ENCODE measurements at regions not wholly inside any gene's neighbourhood (a gene's known extent, or its start where the extent isn't known, plus 50 kb on each side); places are given as distances from the start of the nearest gene placed in this dataset.

DNA sequence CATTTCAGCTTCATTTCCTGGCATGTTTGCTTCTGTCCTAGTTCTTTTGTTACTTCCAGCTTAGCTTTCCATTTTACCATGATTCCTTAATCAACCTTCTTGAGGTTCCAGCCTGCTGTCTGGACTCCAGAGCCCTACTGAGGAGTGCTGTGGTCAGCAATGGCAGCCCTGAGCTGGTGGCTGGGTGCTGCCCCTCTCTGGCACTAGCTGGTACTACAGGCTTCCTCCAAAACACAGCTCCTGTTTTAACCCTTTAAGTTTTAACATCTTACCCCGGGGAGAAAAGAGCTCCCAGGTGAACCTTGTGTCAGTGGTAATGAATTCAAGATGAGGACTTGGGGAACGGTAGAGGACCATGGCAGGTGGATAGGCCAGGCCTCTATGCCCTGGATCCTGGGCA, 395.5 kb downstream of the TMEM114 start:
- H3K4me3 ChIP-seq, result no peak overlapping the region
- H3K4me1 ChIP-seq, result no peaks in the 10 kb centered on the region
- TF ChIP-seq, protein P1, sequence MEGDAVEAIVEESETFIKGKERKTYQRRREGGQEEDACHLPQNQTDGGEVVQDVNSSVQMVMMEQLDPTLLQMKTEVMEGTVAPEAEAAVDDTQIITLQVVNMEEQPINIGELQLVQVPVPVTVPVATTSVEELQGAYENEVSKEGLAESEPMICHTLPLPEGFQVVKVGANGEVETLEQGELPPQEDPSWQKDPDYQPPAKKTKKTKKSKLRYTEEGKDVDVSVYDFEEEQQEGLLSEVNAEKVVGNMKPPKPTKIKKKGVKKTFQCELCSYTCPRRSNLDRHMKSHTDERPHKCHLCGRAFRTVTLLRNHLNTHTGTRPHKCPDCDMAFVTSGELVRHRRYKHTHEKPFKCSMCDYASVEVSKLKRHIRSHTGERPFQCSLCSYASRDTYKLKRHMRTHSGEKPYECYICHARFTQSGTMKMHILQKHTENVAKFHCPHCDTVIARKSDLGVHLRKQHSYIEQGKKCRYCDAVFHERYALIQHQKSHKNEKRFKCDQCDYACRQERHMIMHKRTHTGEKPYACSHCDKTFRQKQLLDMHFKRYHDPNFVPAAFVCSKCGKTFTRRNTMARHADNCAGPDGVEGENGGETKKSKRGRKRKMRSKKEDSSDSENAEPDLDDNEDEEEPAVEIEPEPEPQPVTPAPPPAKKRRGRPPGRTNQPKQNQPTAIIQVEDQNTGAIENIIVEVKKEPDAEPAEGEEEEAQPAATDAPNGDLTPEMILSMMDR (IDR thresholded peaks at IDR 0.05), result no peak
- DNase-seq, result no peak
- no peaks in the 10 kb centered on the region for H3K9me3 ChIP-seq
- no peaks in the 10 kb centered on the region for H3K36me3 ChIP-seq
- H3K27ac ChIP-seq, result no peak overlapping the region
- intact Hi-C loops (cut with DNase I; ENCODE audit: low total_unique reads), result no loop called here
- no peaks in the 10 kb centered on the region for H3K27me3 ChIP-seq

DNA sequence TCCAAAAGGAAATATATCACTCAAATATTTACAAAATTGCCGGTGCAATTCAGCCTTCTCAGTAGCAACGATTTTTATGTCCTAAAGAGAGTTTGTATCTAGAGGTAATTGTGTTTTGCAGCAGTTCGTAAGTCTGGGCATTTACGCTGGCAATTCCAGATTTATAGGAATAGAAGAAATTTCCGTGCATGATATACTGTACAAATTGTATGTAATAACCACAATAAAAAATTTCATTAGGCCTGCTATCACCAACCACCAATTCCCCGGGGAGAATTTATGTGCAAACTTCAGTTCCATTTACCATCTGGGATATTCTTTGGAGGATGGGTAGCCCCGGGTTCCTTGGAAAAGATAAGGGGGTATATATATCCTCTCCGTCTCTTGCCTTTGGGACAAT, 401.5 kb downstream of the TMEM114 start:
- Histone ChIP-seq H3K4me3 (no peak overlapping the region), H3K27me3 (no peaks in the 10 kb centered on the region), H3K27ac (no peak overlapping the region), H3K4me1 (no peaks in the 10 kb centered on the region), H3K36me3 (no peaks in the 10 kb centered on the region), H3K9me3 (no peaks in the 10 kb centered on the region)
- intact Hi-C loops (cut with DNase I; ENCODE audit: low total_unique reads), result no loop called here
- TF ChIP-seq, protein P1 (IDR thresholded peaks at IDR 0.05), result no peak
- DNase-seq, result no peak

DNA sequence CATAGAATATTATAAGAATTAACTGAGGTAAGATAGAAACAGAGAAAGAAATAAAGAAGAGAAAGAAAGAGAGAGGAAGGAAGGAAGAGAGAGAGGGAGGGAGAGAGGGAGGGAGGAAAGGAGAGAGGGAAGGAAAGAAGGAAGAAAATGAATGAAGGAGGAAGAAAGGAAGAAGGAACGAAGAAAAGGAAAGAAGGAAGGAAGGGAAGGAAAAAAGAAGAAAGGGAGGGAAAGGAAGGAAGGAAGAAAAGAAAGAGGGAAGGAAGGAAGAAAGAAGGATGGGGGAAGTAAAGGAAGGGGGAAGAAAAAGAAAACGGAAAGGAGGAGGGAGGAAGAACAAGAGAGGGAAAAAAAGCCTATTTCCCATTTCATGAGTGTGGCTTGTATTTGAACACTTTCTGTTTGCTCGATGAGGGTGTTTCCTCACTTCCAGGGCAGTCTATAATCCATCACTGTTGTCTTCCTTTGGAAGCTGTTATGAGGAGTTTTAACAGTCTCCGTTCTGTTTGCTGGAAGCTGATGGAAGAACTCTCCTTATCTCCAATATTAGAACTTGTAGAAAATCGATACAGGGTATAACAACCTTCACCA, 402.4 kb downstream of the TMEM114 start:
- Histone ChIP-seq H3K36me3 (no peaks in the 10 kb centered on the region), H3K27me3 (no peaks in the 10 kb centered on the region), H3K9me3 (no peaks in the 10 kb centered on the region), H3K27ac (no peak overlapping the region), H3K4me1 (no peaks in the 10 kb centered on the region), H3K4me3 (no peak overlapping the region)
- intact Hi-C loops (cut with DNase I; ENCODE audit: low total_unique reads), result no loop called here
- no peak for DNase-seq
- TF ChIP-seq, protein P1 (IDR thresholded peaks at IDR 0.05), result no peak

DNA sequence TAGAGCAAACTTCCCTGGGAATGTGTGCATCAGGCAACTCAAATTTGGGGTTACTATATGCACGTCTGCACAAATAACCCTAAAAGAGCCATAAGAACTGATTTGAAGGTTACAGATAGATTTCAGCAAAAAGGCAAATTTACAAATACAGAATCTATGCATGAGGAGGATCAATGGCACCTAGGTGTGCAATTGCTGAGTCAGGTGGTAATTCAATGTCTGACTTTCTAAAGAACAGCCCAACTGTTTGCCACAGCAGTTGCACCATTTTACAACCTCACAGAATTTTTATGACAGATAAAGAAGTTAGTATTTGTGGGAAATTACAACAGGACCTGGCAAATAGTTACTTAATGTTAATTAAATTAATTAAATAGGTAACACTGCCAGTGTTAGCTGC, 405.5 kb downstream of the TMEM114 start:
- Histone ChIP-seq H3K9me3 (no peaks in the 10 kb centered on the region), H3K27ac (no peak overlapping the region), H3K36me3 (no peaks in the 10 kb centered on the region), H3K4me1 (no peaks in the 10 kb centered on the region), H3K27me3 (no peaks in the 10 kb centered on the region), H3K4me3 (no peak overlapping the region)
- DNase-seq, result no peak
- TF ChIP-seq, protein P1 (IDR thresholded peaks at IDR 0.05), result no peak
- intact Hi-C loops (cut with DNase I; ENCODE audit: low total_unique reads), result no loop called here

DNA sequence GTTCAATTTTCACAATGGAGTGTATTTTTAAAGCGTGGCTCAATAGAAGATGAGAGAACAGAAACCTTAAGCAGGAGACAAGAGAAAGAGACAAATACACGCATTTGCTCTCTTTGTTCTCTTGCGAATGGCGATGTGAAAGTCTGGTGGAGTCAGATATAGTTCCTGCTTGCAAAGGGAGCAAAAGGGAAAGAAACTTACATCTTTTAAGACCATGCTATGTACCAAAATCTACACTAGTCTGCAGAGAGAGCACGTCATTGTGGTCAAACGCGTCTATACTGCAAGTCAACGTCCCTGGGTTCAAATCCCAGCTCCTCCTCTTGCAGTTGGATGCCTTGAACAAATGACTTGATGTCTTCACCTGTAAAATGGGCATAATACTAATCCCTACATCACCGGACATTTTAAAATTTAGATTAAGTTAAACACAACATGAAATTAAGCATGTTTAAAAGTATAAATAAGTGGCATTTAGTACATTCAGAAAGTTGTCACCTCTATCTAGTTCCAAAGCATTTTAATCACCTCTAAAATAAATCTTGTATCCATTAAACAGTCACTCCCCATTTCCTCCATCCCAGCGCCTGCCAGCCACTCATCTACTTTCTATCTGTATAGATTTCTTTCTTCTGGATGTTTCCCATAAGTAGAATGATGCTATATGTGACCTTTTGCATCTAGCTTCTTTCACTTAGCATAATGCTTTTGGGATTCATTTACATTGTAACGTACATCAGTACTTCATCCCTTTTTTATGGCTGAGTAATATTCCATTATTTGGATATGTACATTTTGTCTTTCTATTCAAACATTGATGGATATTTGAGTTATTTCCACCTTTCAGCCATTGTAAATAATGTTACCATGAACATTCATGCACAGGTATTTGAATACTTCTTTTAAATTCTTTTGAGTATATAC, 406.9 kb downstream of the TMEM114 start:
- no peaks in the 10 kb centered on the region for H3K36me3 ChIP-seq
- no peaks in the 10 kb centered on the region for H3K4me1 ChIP-seq
- H3K27ac ChIP-seq, result no peak overlapping the region
- intact Hi-C loops (cut with DNase I; ENCODE audit: low total_unique reads), result no loop called here
- no peaks in the 10 kb centered on the region for H3K9me3 ChIP-seq
- H3K27me3 ChIP-seq, result no peaks in the 10 kb centered on the region
- H3K4me3 ChIP-seq, result no peak overlapping the region
- TF ChIP-seq, protein P1 (IDR thresholded peaks at IDR 0.05), result no peak
- DNase-seq, result no peak
